ENCODE measurements at regions not wholly inside any gene's neighbourhood (a gene's known extent, or its start where the extent isn't known, plus 50 kb on each side); places are given as distances from the start of the nearest gene placed in this dataset.

DNA sequence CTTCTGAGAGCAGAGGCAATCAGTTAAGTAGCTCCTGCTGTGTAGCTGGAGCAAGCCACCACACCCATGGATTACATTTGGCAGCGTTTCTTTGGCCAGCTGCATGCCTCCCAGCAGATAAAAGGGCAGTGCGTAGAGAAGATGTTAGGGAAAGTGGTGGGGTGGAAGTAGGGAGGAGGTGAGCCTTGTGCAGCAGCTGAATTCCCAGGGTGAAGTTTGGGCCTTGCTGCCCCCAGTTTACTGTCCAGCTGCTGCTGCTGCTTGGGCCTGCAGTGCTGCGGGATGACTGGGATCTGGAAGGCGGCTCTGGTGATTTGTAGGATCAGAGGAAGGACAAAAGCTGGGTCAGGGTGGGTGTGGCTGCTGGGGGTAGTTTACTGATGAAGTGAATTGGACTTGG lies 318.7 kb upstream of the C2CD4B start:
- H3K27me3 ChIP-seq (ENCODE audit: insufficient read depth, poor library complexity, severe bottlenecking): no peaks in the 10 kb centered on the region
- H3K27ac ChIP-seq (replicated peaks): no peak overlapping the region
- H3K4me3 ChIP-seq (replicated peaks; ENCODE audit: insufficient read depth, low read length): no peak overlapping the region
- no peak for TF ChIP-seq POLR2AphosphoS5 (IDR thresholded peaks at IDR 0.05; ENCODE audit: low read depth)
- no peak for TF ChIP-seq SPI1 (IDR thresholded peaks at IDR 0.05; ENCODE audit: borderline replicate concordance, low read depth)
- TF ChIP-seq GABPA (IDR thresholded peaks at IDR 0.05; ENCODE audit: low read depth): no peak
- TF ChIP-seq, protein P1, sequence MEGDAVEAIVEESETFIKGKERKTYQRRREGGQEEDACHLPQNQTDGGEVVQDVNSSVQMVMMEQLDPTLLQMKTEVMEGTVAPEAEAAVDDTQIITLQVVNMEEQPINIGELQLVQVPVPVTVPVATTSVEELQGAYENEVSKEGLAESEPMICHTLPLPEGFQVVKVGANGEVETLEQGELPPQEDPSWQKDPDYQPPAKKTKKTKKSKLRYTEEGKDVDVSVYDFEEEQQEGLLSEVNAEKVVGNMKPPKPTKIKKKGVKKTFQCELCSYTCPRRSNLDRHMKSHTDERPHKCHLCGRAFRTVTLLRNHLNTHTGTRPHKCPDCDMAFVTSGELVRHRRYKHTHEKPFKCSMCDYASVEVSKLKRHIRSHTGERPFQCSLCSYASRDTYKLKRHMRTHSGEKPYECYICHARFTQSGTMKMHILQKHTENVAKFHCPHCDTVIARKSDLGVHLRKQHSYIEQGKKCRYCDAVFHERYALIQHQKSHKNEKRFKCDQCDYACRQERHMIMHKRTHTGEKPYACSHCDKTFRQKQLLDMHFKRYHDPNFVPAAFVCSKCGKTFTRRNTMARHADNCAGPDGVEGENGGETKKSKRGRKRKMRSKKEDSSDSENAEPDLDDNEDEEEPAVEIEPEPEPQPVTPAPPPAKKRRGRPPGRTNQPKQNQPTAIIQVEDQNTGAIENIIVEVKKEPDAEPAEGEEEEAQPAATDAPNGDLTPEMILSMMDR (IDR thresholded peaks at IDR 0.05; ENCODE audit: insufficient read depth, low read length): no peak
- TF ChIP-seq, protein P2, sequence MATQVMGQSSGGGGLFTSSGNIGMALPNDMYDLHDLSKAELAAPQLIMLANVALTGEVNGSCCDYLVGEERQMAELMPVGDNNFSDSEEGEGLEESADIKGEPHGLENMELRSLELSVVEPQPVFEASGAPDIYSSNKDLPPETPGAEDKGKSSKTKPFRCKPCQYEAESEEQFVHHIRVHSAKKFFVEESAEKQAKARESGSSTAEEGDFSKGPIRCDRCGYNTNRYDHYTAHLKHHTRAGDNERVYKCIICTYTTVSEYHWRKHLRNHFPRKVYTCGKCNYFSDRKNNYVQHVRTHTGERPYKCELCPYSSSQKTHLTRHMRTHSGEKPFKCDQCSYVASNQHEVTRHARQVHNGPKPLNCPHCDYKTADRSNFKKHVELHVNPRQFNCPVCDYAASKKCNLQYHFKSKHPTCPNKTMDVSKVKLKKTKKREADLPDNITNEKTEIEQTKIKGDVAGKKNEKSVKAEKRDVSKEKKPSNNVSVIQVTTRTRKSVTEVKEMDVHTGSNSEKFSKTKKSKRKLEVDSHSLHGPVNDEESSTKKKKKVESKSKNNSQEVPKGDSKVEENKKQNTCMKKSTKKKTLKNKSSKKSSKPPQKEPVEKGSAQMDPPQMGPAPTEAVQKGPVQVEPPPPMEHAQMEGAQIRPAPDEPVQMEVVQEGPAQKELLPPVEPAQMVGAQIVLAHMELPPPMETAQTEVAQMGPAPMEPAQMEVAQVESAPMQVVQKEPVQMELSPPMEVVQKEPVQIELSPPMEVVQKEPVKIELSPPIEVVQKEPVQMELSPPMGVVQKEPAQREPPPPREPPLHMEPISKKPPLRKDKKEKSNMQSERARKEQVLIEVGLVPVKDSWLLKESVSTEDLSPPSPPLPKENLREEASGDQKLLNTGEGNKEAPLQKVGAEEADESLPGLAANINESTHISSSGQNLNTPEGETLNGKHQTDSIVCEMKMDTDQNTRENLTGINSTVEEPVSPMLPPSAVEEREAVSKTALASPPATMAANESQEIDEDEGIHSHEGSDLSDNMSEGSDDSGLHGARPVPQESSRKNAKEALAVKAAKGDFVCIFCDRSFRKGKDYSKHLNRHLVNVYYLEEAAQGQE (IDR thresholded peaks at IDR 0.05; ENCODE audit: insufficient replicate concordance, low read depth): no peak
- DNase-seq (ENCODE audit: low read depth in 1 of 2, low spot score in 1 of 2): no peak

GRCh38 chr15:62485170-62485720 lies 320.2 kb upstream of the C2CD4B start:
- Histone ChIP-seq H3K27ac (replicated peaks) (no peak overlapping the region), H3K27me3 (ENCODE audit: insufficient read depth, poor library complexity, severe bottlenecking) (no peaks in the 10 kb centered on the region), H3K4me3 (replicated peaks; ENCODE audit: insufficient read depth, low read length) (no peak overlapping the region)
- TF ChIP-seq SPI1 (IDR thresholded peaks at IDR 0.05; ENCODE audit: borderline replicate concordance, low read depth): no peak
- TF ChIP-seq, protein P2 (IDR thresholded peaks at IDR 0.05; ENCODE audit: insufficient replicate concordance, low read depth): no peak
- TF ChIP-seq POLR2AphosphoS5 (IDR thresholded peaks at IDR 0.05; ENCODE audit: low read depth): no peak
- TF ChIP-seq, protein P1 (IDR thresholded peaks at IDR 0.05; ENCODE audit: insufficient read depth, low read length): no peak
- TF ChIP-seq GABPA (IDR thresholded peaks at IDR 0.05; ENCODE audit: low read depth): no peak
- no peak for DNase-seq (ENCODE audit: low read depth in 1 of 2, low spot score in 1 of 2)

DNA sequence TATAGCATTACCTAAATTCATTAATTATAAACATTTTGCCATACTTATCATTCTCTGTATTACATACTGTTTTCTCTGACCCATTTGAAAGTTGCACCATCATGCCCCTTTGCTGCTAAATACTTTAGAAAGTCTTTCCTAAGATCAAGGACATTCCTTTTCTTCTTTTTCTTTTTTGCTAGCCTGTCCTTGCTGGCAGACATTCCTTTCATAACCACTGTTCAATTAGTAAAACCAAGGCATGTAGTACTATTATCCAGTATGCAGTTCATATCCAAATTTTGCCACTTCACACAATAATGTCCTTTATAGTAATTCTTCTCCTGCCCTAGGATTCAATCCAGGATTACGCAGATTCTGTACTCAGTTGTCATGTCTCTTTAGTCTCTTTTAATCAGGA lies 321.0 kb upstream of the C2CD4B start:
- no peak for DNase-seq (ENCODE audit: low read depth in 1 of 2, low spot score in 1 of 2)
- no peak overlapping the region for H3K4me3 ChIP-seq (replicated peaks; ENCODE audit: insufficient read depth, low read length)
- no peak overlapping the region for H3K27ac ChIP-seq (replicated peaks)
- TF ChIP-seq SPI1 (IDR thresholded peaks at IDR 0.05; ENCODE audit: borderline replicate concordance, low read depth) (no peak), GABPA (IDR thresholded peaks at IDR 0.05; ENCODE audit: low read depth) (no peak), POLR2AphosphoS5 (IDR thresholded peaks at IDR 0.05; ENCODE audit: low read depth) (no peak)
- TF ChIP-seq, protein P2 (IDR thresholded peaks at IDR 0.05; ENCODE audit: insufficient replicate concordance, low read depth): no peak
- TF ChIP-seq, protein P1 (IDR thresholded peaks at IDR 0.05; ENCODE audit: insufficient read depth, low read length): no peak
- no peaks in the 10 kb centered on the region for H3K27me3 ChIP-seq (ENCODE audit: insufficient read depth, poor library complexity, severe bottlenecking)
